ENCODE measurements at regions not wholly inside any gene's neighbourhood (a gene's known extent, or its start where the extent isn't known, plus 50 kb on each side); places are given as distances from the start of the nearest gene placed in this dataset.

GRCh38 chrX:38987198-38987651, 186.0 kb downstream of the MID1IP1 start:
- TF ChIP-seq POLR2A (IDR thresholded peaks at IDR 0.05) = no peak
- no peak for TF ChIP-seq CTCF (IDR thresholded peaks at IDR 0.05)

All from uterus (tissue), 2 donors.